HG02973 (cell line): ENCODE measurements at regions not wholly inside any gene's neighbourhood (a gene's known extent, or its start where the extent isn't known, plus 50 kb on each side); places are given as distances from the start of the nearest gene placed in this dataset.

Experiments used
- ATAC-seq: cut with Tn5 transposase; IDR thresholded peaks from one replicate; pipeline ENCODE4 v1.9.1; 2021; ENCODE audit warnings: moderate library complexity; ENCODE audit not compliant: unreplicated experiment

GRCh38 chr20:50272724-50273446 lies 82.3 kb downstream of the CEBPB start:
- no peak for ATAC-seq

- no peak for ATAC-seq
These were observed 83.2 kb downstream of the CEBPB start for GRCh38 chr20:50273601-50274491.

GRCh38 chr20:50274570-50275430 lies 84.2 kb downstream of the CEBPB start:
- no peak for ATAC-seq

- ATAC-seq: no peak
These were observed 85.8 kb downstream of the CEBPB start for GRCh38 chr20:50276119-50277063.

GRCh38 chr20:50277064-50277415 lies 86.4 kb downstream of the CEBPB start:
- ATAC-seq: no peak

GRCh38 chr20:50277460-50278376 lies 87.1 kb downstream of the CEBPB start:
- no peak for ATAC-seq

GRCh38 chr20:50278377-50278683 lies 87.7 kb downstream of the CEBPB start:
- ATAC-seq: no peak

GRCh38 chr20:50278684-50279531 lies 88.3 kb downstream of the CEBPB start:
- ATAC-seq: no peak

- ATAC-seq: no peak
These were observed 89.6 kb downstream of the CEBPB start for GRCh38 chr20:50279988-50280850.

GRCh38 chr20:50280851-50281655 lies 90.4 kb downstream of the CEBPB start:
- no peak for ATAC-seq

GRCh38 chr20:50281831-50282591 lies 91.4 kb downstream of the CEBPB start:
- no peak for ATAC-seq

- no peak for ATAC-seq
These were observed 92.1 kb downstream of the CEBPB start for GRCh38 chr20:50282592-50283241.

- no peak for ATAC-seq
These were observed 92.7 kb downstream of the CEBPB start for GRCh38 chr20:50283370-50283769.

GRCh38 chr20:50283922-50284810 lies 93.5 kb downstream of the CEBPB start:
- ATAC-seq: no peak
